Colonic mucosa (tissue), 4 donors: ENCODE measurements at regions not wholly inside any gene's neighbourhood (a gene's known extent, or its start where the extent isn't known, plus 50 kb on each side); places are given as distances from the start of the nearest gene placed in this dataset.
"Not testable (repeated sequence)": the region's sequence is repeated elsewhere in the genome, so short reads cannot be mapped to it uniquely, and the experiment has no call there.

Experiments
- DNase-seq: peaks from one replicate; pipeline ENCODE4 v3.0.0-alpha.2; 2020
- H3K27ac ChIP-seq: fragments of 200-600 bp; one replicate; pipeline ENCODE4 v1.8.0; 2021
- H3K27me3 ChIP-seq: fragments of 200-600 bp; one replicate; pipeline ENCODE4 v1.8.0; 2021
- H3K36me3 ChIP-seq: fragments of 200-600 bp; one replicate; pipeline ENCODE4 v1.8.0; 2021
- H3K4me1 ChIP-seq: fragments of 200-600 bp; one replicate; pipeline ENCODE4 v1.8.0; 2021; ENCODE audit warnings: mild to moderate bottlenecking
- H3K4me3 ChIP-seq: fragments of 200-600 bp; one replicate; pipeline ENCODE4 v1.8.0; 2021
- H3K9ac ChIP-seq, 2 donors: one replicate each; pipeline ENCODE4 v1.7.0; 2013; ENCODE audit warnings: control low read depth in 2 of 2, low read depth in 2 of 2, low read length in 2 of 2
- H3K9me3 ChIP-seq: fragments of 200-600 bp; one replicate; pipeline ENCODE4 v1.8.0; 2021
- CTCF ChIP-seq: fragments of 200-600 bp; IDR thresholded peaks from one replicate; pipeline ENCODE4 v1.8.0; 2022; ENCODE audit warnings: antibody characterized with exemption, mild to moderate bottlenecking
- intact Hi-C: fragments of 100-400 bp; cut with DNase I; formaldehyde crosslinking; loops from one replicate; pipeline ENCODE4 v1.14.1; 2022
- donor health status: healthy.
- donor health status: DM: no; HTN: no; CAD: no.
- donor health status: DM: no; HTN: no; CAD: no.

GRCh38 chr4:133316909-133317308 is 167.8 kb downstream of the PCDH10 start:
- TF ChIP-seq CTCF: no peak
- no peak for DNase-seq
- Histone ChIP-seq H3K4me1 (no peaks in the 10 kb centered on the region), H3K9ac (no peak overlapping the region), H3K9me3 (no peaks in the 10 kb centered on the region), H3K36me3 (no peaks in the 10 kb centered on the region), H3K27me3 (no peaks in the 10 kb centered on the region), H3K27ac (no peak overlapping the region), H3K4me3 (no peak overlapping the region)
- intact Hi-C loops: no loop called here

- DNase-seq: no peak
- intact Hi-C loops: no loop called here
- no peak overlapping the region for H3K4me3 ChIP-seq
- no peaks in the 10 kb centered on the region for H3K27me3 ChIP-seq
- no peaks in the 10 kb centered on the region for H3K4me1 ChIP-seq
- no peaks in the 10 kb centered on the region for H3K9me3 ChIP-seq
- no peak overlapping the region for H3K27ac ChIP-seq
- no peak overlapping the region for H3K9ac ChIP-seq
- no peak for TF ChIP-seq CTCF
- H3K36me3 ChIP-seq: no peaks in the 10 kb centered on the region
These were observed 165.9 kb downstream of the PCDH10 start for GRCh38 chr4:133314991-133315390.

DNA sequence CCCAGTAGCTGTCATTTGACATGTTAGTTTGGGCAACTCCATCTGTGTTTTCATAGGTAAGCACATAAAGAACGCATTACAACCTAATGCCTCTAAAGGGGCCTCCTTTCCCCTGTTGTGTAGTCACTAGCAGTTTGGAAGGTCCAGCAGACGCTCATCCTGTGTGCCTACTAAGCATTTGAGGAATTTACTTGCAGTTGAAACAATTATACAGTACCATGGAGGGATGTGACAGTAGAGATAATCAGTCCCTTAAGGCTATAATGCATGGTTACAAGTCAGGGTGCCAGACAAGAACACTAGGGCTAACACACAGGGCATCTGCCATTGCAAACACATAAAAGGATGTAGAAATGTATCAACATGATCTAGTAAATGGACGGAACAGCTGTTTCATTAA is 138.3 kb downstream of the PCDH10 start:
- H3K4me1 ChIP-seq: no peaks in the 10 kb centered on the region
- no peaks in the 10 kb centered on the region for H3K27me3 ChIP-seq
- DNase-seq: no peak
- H3K9me3 ChIP-seq: no peaks in the 10 kb centered on the region
- no peak overlapping the region for H3K9ac ChIP-seq
- H3K27ac ChIP-seq: no peak overlapping the region
- TF ChIP-seq CTCF: no peak
- no peaks in the 10 kb centered on the region for H3K36me3 ChIP-seq
- no peak overlapping the region for H3K4me3 ChIP-seq
- intact Hi-C loops: no loop called here

GRCh38 chr4:133278591-133278990 is 129.5 kb downstream of the PCDH10 start:
- intact Hi-C loops: no loop called here
- Histone ChIP-seq H3K9ac (no peak overlapping the region), H3K27me3 (no peaks in the 10 kb centered on the region), H3K9me3 (no peaks in the 10 kb centered on the region), H3K36me3 (no peaks in the 10 kb centered on the region), H3K4me3 (no peak overlapping the region), H3K4me1 (no peaks in the 10 kb centered on the region), H3K27ac (no peak overlapping the region)
- no peak for DNase-seq
- TF ChIP-seq CTCF: no peak

GRCh38 chr4:133277940-133278339 is 128.8 kb downstream of the PCDH10 start:
- H3K36me3 ChIP-seq, intact Hi-C loops, DNase-seq, H3K27ac ChIP-seq, H3K9me3 ChIP-seq, H3K27me3 ChIP-seq, H3K4me3 ChIP-seq, H3K9ac ChIP-seq, H3K4me1 ChIP-seq: not testable (repeated sequence)

DNA sequence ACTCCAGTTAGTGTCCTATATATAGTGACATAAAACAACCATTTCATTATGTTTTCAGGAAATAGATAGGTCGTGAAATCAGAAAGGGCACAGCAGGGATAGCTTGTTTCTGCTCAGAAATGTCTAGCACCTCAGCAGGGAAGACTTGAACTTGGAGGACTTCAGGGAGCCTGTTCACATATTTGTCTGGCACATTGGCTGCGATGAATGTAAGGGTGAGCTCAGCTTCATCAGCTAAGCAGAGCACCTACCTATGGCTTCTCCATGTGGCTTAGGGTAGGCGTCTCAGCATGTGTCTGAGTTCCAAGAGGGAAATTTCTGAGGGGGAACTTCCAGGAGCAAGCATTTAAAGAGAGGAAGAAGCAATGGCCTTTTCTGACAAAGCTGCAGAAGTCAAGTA is 126.2 kb downstream of the PCDH10 start:
- Histone ChIP-seq H3K9ac (no peak overlapping the region), H3K27ac (no peak overlapping the region), H3K27me3 (no peaks in the 10 kb centered on the region), H3K4me1 (no peaks in the 10 kb centered on the region), H3K4me3 (no peak overlapping the region), H3K9me3 (no peaks in the 10 kb centered on the region), H3K36me3 (no peaks in the 10 kb centered on the region)
- intact Hi-C loops: no loop called here
- DNase-seq: no peak
- no peak for TF ChIP-seq CTCF
